NOMO-1 treated with dmso at 0.1 percent for 144 hours (cell line): ENCODE measurements at regions not wholly inside any gene's neighbourhood (a gene's known extent, or its start where the extent isn't known, plus 50 kb on each side); places are given as distances from the start of the nearest gene placed in this dataset.

Experiments used
- DNase-seq: peaks from one replicate; lab custom pipeline; 2025; ENCODE audit not compliant: unreplicated experiment; lab: John Stamatoyannopoulos, UW

DNA sequence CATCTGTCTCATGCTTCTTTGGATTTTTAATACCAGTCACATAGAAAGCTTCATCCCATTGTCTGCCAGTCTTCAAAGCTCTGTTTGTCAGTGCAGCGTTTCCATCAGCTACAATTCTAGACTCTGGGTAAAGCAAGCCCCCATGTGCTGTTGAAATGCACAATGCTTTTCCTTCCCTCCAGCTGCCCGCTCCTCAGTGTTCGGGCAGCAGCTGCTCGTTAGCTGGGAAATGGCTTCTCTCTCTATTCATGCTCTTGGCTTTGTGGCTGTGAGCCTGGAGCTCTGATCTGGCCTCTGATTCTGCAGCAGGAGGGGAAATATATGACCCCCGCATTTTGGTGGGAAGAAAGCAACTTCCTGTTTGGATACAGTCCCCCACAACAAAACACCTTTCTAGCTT is 213.0 kb upstream of the CDYL start:
- no peak for DNase-seq

- no peak for DNase-seq
Measured at GRCh38 chr6:4561773-4562400, 214.3 kb upstream of the CDYL start.

DNA sequence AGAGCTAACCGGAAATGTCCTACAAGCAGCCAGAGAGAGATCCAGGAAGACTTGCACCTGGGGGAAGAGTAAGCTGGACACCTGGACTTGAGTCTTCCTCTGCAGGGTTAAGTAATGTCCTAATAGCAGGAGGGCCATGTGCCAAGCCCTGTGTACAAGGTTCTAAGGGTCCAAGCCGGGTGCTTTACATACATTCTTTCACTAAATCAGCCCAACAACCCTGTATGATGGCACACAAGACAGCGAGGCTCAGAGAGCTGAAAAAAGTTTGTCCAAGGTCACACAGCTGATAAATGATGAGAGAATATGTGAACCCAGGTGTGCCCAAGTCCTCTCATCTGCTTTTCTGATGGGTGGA is 215.1 kb upstream of the CDYL start:
- no peak for DNase-seq

DNA sequence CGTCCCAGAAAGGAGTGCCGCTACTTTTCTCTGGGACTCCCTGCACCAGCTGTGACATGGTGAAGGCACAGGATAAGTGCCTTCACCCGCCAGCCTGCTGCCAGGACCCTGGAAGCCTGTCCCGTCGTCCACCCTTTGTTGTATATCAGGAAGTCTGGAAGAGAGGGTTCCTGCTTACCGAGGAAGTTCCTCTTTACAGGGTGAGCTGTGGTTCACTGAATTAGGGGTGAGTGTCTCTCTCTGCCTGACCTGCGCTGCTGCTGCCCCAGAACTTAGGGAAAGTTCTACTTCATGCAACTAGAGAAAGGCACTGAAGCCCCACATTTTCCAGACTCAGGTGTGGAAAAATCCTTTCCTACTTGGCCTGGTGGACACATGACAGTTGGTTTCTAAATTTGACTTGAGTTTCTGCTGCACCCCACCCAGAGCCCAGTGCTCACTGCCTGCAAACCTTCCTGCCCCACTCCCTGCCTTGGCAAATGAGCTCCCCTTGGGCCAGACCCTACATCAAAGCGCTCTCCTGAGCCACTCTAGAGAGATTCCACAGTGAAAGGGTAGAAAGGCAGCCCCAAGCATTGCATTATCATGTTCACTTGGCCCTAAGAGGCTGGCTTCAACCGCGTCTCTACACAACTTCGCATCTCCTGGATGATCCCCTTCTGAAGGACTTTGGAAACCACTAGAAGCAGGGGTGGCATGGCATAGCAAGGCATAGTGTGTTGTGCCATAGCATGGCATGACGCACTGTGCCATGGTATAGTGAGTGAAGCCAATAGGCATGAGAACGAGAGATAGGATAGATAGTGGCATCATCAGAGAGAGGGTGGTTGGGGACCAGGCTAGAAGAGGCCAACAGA is 215.8 kb upstream of the CDYL start:
- peak; percentile 17 for DNase-seq

DNA sequence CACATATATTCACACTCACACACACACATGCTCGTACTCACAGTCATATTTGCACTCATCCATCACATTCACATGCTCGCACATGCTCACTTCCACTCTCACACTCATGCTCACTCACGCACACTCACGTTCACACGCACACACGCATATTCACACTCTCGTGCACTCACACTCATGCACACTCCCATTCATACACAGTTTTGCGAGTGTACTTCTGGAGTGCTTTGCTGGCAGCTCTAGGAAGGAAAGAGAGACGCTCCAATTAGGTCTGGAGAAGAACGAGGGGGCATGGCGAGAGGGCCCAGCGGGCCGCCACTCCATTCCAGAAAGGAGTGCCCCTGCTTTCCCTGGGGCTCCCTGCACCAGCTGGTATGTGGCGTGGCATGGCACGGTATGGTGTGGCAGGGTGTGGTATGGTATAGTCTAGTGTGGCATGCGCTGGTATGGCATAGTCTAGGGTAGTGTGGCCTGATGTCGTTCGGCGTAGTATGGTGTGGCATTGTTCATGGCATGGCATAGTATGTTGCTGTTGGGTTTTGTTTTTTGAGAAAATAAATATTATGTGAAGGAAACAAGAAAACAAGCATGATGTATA is 216.8 kb upstream of the CDYL start:
- no peak for DNase-seq

- no peak for DNase-seq
Measured at GRCh38 chr6:4554645-4555044, 221.6 kb upstream of the CDYL start.

GRCh38 chr6:4553387-4553786 is 222.8 kb upstream of the CDYL start:
- DNase-seq = no peak

GRCh38 chr6:4550227-4550597 is 226.0 kb upstream of the CDYL start:
- no peak for DNase-seq

- DNase-seq = no peak
Measured at GRCh38 chr6:4549556-4550226, 226.5 kb upstream of the CDYL start.

GRCh38 chr6:4545893-4546292 is 230.3 kb upstream of the CDYL start:
- DNase-seq = no peak

DNA sequence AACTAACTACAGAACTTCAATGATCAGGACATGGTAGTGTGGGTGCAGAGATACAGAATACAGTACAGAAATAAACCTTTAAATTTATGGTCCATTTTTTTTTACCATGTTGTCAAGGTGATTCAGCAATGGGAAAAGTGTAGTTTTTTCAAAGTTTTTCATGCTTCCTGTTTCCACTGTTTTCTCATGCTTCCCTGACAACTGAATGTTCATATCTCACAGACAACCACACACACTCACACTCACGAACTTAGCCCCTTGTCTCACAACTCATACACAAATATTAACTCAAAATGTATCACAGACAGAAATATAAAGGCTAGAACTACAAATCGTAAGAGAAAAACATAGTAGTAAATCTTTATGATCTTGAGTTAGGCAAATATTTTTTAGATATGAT is 232.6 kb upstream of the CDYL start:
- no peak for DNase-seq

- no peak for DNase-seq
Measured at GRCh38 chr6:4533576-4533975, 242.6 kb upstream of the CDYL start.

GRCh38 chr6:4531406-4531805 is 244.8 kb upstream of the CDYL start:
- no peak for DNase-seq

DNA sequence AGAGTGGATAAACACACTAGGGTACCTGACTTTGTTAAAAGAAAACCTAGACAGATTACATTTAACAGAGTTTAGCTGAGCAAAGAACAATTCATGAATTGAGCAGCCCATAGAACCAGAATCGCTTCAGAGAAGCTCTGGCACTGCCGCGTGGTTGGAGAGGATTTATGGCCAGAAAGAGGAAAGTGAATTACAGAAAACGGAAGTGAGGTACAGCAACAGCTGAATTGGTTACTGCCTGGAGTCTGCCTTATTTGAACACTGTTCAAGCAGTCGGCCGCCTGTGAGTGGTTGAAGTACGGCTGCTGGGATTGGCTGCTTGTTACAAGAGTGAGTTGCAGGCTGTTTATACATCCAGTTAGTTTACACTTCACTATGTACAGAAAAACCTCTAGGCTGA is 253.8 kb upstream of the CDYL start:
- peak; percentile 78 for DNase-seq

DNA sequence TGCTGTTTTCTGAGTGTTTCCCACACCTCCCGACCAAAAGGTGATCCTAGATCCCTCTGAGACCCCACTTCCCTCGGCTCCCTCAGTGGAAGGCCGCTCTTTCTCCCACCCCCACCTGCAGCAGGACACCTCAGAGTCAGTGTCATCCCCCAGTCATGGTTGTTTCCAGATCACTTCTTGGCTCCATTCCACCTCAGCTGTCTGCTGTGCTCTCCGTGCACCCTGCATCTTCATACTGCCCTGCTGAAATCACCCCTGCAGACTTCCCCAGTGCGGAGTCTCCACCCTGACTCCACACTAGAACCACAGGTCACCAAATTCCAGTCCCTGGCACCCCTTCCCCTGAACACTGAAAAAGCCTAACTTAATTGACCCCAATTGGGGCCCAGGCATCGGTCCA is 255.1 kb upstream of the CDYL start:
- no peak for DNase-seq

GRCh38 chr6:4518506-4518905 is 257.7 kb upstream of the CDYL start:
- peak; percentile 74 for DNase-seq

GRCh38 chr6:4516206-4516605 is 260.0 kb upstream of the CDYL start:
- no peak for DNase-seq

GRCh38 chr6:4513561-4513960 is 262.6 kb upstream of the CDYL start:
- no peak for DNase-seq

- no peak for DNase-seq
Measured at GRCh38 chr6:4512051-4512471, 264.1 kb upstream of the CDYL start.

DNA sequence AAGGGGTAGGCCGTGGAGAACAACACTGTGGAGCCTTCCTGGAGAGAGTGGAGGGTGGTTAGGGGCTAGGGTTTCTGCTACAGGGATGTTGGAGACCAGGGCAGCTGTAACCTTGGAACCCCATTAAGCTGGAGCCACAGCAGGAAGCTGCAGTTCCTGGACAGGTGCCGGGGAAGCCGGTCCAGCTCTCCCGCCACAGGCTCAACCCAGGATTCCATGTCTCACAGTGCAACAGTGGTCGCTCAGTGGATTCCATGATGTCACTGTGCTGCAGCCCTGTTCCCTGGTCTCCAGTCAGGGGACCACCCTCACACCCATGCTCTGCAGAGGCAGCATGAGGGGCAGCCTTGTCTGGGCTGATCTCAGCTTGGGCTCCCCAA is 264.6 kb upstream of the CDYL start:
- DNase-seq = no peak

- no peak for DNase-seq
Measured at GRCh38 chr6:4510906-4511640, 265.1 kb upstream of the CDYL start.
